CD4-positive, alpha-beta T cell treated with Interleukin-4 for 1 hour (primary cell): ENCODE measurements at regions not wholly inside any gene's neighbourhood (a gene's known extent, or its start where the extent isn't known, plus 50 kb on each side); places are given as distances from the start of the nearest gene placed in this dataset.
A peak's percentile ranks its signal among the peaks of the same experiment; 100 is the strongest.

Experiments used
- DNase-seq, 2 donors: peaks; one replicate each; pipeline ENCODE4 v3.0.0-alpha.2; 2020 to 2022

DNA sequence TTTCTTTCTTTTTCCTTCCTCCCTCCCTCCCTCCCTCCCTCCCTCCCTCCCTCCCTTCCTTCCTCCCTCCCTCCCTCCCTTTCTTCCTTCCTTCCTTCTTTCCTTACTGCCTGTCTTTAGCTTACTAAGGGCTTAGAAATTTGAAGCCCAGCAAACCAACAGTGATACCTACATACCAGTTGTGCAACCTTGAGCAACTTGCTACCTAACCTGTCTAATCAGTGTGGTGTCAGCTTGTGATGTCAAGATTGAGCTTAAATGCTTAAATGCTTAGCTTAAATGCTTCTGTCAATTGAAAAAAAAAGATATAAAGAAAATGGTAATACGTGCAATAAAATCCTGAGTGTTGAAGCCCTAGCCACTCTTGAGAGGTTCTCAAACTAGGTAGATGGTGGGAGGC lies 728.6 kb downstream of the TRIML1 start:
- DNase-seq = no peak

DNA sequence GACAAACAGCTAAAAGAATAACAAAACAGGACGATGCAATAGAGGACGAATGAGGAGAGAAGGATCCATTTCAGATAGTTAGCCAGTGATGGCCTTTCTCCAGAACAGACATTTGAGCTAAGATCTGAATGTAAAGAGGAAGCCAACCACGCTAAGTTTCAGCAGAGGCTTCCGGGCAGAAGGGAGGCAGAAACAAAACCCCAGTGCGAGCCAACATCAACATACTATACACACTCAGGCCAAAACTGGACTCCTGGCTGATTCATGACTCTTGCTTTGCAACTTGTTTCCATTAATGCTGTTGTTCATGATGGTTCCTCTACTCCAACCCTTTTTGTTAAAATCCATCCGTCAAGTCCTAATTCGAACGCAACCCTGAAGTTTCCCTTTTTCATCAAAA lies 730.3 kb downstream of the TRIML1 start:
- no peak for DNase-seq

DNA sequence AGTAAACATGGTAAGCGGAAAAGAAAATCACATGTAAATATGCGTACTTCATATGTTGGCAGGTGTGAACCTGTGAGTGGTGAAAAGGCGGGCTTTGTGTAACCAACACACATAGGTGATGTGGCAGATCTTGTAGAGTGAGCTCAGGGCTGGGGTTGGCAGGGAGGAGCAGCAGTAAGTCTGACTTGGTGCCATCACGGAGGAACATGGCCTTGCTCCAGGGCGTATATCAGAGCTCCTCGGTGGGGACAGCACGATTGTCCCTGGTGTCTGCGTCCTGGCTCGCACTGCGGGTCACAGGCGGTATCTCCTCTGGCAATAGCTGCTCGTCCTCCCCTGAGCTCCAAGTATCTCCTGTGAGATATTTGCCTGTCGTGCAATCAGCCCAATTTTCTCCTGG lies 733.6 kb downstream of the TRIML1 start:
- no peak for DNase-seq

DNA sequence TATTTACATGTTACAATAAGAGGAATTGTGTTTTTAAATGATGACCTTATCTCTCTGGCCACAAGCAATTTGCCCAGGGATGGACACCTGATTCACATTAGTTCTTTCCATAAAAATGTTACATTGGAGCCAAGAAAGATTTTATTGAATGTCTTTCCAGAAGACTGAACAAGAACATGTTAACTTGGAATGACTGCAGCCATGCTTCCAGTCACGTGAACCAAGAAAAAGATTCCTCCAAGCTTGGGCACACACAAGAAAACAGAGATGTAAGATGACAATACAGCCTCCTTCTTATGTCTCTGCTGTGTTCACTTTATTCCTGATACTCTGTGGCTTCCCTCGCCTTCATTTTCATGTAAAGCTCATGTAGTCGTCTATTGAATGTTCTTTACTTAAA lies 737.6 kb downstream of the TRIML1 start:
- DNase-seq = no peak

DNA sequence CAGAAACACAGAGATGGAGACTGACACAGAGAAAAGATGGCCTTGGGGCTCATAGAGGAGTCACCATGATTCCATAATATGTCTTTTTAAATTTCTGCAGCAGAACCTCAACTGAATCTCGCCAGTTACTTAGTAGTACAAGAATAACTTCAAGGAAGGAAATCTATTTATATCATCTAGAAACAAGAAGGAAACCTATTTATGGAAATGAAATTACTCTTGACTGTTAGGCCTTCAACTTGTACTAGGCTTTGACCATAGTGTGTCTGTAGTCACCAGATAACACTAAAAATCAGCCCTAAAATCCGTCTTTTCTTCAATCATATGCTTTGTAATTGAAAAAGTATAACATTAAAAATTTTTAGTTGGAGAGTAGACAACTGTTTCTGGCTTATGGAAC lies 740.4 kb downstream of the TRIML1 start:
- no peak for DNase-seq

DNA sequence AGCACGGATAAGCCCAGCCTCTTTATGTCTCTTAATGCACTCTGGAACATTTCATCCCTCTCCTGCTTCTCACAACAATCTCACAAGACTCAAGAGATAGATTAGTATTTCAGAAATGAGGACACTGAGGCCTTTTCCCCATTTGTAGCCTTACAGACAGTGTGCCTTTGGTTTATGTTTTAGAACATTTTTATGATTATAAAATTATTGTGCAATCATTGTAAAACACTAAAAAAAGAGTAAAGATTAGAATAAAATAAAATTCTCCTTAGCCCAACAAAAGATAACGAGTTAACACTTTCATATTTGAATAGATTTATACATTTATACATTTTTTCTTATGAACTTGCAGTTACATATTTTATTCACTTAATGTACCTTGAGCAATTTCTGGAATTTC lies 748.7 kb downstream of the TRIML1 start:
- no peak for DNase-seq

DNA sequence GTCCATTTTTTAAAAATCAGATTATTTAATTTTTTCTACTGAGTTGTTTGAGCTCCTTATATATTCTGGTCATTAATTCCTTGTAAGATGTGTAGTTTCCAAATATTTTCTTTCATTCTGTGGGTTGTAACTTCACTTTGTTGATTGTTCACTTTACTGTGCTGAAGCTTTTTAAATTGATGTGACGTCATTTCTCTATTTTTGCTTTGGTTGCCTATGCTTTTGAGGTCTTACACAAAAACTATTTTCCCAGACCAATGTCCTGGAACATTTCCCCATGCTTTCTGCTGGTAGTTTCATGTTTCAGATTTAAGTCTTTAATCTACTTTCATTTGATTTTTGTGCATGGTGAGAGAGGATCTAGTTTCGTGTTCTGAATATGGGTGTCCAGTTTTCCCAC lies 753.6 kb downstream of the TRIML1 start:
- no peak for DNase-seq

DNA sequence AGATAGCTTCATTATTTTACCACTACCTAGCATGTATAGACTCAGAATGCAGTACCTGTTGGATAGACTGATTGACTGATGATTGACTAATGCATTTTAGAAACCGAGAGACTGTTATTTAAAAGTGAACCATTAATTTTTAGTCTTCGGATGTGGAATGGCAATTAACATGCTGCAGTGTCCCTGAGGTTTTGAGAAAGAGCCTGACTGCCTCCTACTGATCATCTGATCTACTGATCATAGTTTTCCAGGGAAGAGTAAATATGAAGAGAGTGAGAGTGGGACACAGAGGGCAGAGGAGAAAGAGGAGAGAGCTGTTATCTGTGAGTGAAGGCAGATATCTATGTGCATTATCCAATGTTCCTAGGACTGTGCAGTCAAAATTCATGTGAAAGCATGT lies 764.7 kb downstream of the TRIML1 start:
- DNase-seq = no peak

DNA sequence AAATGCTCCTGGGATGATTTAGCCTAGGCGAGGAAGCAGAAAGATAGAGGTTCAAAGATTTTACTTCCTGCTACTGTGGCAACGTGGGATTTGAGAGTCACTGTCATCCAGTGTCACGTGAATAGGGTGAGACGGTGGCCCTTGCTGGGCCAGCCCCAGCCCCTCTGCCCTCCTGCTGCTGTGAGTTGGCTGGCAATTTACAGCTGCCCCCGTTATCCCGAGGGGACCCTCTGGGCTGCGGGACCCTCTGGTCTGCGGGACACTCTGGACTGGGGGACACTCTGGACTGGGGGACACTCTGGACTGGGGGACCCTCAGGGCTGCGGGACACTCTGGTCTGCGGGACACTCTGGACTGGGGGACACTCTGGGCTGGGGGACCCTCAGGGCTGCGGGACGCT lies 765.4 kb downstream of the TRIML1 start:
- no peak for DNase-seq

DNA sequence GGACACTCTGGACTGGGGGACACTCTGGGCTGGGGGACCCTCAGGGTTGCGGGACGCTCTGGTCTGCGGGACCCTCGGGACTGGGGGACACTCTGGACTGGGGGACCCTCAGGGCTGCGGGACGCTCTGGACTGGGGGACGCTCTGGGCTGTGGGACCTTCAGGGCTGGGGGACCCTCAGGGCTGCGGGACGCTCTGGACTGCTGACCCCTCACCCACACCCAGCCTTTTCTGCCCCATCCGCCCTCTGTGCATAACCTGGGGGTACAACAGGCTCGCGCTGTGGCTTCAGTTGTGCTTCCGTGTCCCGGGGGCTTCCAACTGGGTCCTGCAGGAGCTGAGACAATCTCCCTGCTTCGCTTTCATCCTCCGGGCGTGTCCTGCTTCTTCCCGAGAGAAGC lies 766.0 kb downstream of the TRIML1 start:
- DNase-seq = no peak

DNA sequence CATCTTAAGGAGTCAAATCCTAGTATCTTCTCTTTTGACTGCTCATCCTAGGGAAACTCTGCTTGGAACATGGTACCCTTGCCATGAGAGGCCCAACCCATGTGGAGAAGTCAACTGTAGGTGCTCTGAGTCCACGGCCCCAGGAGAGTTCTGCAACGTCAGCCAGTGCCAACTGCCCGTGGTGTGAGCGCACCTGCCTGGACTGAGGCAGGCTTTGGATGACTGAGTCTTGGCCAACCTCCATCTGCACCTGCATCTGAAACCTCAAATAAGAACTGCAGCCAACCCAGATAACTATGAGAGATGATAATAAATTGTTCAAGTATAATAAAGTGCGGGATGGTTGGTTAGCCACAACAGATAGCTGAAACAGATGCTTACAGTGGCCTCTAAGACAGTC lies 772.0 kb downstream of the TRIML1 start:
- DNase-seq = no peak

DNA sequence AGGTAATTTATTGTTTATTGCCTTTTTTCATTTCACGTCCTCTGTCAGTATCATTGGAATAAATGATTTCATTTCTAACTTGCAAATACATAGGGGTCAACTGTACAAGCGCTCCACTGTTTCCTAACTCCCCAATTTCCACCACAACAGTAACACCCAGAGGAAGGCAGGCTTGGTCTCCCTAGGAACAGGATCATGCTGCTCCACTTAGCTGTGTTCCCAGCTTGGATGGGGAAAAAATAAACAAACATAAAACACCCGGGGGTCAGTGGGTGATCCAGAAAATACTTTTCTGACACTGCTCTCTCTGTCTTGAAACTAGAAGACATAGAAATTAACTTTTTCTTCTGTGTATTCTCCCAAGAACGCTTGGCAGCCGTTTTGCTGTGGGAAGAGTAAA lies 772.5 kb downstream of the TRIML1 start:
- no peak for DNase-seq

DNA sequence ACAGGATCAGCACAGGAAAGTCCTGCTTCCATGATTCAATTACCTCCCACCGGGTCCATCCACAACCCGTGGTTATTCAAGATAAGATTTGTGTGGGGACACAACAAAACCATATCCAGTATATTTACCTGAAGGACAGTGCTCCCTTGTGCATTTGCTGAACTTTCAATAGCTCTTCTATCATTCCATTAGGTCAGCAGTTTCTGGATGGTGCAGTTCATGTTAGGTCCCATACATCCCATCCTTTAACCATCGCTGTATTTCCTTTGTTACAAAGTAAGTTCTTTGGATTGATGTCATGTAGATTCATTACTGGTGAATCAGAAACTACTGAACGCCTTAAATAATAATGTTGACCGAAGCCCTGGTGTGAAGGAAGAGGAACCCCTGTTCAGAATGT lies 775.9 kb downstream of the TRIML1 start:
- DNase-seq = no peak

DNA sequence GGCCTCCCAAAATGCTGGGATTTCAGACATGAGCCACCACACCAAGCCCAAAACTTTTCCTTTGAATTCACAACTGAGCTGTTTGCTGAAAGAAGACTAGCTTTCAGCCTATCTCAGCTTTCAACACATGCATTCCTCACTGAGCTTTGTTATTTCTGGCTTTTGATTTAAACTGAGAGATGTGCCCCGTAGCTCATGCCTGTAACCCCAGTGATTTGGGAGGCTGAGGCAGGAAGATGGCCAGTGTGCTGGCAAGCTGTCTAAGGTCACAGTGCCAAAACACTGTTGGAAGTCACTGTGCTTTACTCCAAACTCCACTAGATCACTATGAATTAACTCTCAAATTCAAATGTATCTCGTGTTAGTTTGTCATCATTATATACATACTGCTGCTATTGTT lies 779.5 kb downstream of the TRIML1 start:
- no peak for DNase-seq

DNA sequence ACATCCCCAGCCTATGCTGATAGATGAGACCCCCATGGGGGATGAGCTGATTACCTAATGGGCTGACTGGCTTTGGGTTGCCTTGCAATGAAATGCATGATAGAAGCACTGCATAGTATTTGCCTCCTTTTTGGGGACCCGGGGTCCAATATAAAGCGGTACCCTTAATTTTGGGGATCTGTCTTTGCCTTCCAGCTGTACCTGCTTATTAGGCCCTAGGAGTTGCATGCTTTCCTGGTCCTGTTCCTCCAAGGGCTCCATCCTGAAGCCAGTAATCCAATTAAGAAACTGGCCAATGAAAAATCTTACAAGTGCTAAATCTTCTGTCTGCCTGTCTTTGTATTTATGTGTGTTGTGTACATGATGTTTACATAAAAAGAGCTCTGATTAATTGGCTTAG lies 791.6 kb downstream of the TRIML1 start:
- peak in 1 of 2 donors; percentile 11 for DNase-seq

DNA sequence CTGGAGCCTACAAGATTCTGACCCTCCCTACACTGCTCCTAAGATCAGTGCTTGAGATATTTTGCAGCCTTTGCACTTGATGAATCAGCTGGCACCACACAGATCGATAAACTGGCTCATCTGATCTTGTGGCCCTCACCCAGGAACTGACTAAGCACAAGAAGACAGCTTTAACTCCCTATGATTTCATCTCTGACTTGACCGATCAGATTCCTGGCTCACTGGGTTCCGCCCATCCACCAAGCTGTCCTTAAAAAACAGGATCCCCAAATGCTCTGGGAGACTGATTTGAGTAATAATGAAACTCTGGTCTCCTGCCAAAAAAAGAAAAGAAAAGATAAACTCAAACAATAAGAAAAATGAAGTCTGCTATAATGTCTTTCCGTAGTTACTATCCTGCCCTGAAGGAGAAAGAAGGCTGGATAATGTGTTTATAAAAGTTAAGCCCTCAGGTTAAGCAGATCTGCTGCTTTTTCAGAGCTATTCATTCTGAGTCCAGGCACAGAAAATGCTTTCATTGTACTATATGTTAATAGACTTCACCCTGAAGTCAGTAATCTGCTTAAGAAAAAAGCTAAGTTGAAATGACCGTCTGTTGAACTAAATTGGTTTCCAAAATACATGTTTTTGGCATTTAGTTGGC lies 795.2 kb downstream of the TRIML1 start:
- no peak for DNase-seq

DNA sequence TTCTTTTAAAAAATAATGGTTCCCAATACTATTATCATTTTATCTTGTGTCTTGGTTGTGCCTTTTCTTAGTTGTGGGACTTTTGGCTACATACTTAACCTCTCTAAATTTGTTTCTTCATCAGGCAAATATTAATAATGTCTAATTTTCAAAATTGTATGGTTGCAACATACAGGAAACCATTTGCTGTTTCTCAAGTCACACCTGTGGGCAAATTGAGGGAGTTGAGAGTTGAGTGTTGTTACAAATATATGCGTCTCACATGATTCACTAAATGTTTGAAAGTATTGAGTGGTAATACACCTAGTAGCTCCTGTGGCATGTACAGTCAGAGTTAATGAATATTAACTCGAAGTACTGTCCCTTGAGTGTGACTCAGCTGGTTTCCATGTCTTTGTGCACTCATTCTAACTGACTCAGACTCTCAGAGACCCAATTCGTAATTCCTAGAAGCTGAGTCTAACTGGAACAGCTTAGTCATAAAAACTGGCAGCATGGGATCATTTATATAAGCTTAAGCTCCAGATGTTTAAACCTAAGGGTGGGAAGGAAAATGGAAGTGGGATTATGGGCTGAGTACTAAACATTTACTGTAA lies 802.4 kb downstream of the TRIML1 start:
- no peak for DNase-seq

DNA sequence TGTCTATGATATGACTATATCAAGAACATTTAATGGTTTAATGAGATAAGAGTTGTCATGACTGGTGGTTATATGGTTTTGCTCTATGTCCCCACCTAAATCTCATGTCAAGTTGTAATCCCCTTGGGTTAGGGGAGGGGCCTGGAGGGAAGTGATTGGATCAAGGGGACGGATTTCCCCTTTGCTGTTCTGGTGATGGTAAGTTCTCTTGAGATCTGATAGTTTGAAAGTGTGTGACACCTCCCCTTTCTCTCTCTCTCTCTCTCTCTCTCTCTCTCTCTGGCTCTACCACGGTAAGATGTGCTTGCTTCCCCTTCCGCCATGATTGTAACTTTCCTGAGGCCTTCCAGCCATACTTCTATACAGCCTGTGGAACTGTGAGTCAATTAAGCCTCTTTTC lies 803.4 kb downstream of the TRIML1 start:
- no peak for DNase-seq

DNA sequence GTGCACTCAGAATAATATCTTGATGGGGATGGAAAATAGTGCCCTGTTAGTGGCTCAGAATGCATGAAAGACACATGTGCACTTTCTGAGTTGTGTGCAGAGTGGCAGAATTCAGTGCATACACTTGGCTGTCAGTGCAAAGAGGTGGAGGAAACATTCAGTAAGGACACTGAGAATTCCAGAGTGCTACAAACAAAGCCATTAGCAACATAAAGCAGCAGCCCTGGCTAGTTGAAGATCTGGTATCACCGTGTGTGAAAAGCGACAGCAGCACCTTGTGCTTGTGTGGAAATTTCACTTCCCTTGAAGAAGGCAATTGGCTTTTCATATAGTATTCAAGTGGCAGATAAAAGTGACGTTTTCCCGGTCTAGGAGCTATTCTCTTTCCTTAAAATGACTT lies 810.4 kb downstream of the TRIML1 start:
- no peak for DNase-seq

DNA sequence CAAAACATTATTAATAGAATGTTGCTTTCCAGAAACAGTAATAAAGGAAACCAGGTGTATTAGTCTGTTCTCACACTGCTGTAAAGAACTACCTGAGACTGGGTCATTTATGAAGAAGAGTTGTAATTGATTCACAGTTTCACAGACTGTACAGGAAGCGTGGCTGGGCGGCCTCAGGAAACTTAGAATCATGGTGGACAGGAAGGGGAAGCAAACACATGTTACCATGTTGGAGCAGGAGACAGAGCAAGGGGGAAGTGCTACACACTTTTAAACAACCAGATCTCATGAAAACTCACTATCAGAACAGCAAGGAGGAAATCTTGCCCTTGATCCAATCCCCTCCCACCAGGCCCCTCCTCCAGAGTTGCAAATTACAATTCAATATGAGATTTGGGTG lies 815.8 kb downstream of the TRIML1 start:
- no peak for DNase-seq

DNA sequence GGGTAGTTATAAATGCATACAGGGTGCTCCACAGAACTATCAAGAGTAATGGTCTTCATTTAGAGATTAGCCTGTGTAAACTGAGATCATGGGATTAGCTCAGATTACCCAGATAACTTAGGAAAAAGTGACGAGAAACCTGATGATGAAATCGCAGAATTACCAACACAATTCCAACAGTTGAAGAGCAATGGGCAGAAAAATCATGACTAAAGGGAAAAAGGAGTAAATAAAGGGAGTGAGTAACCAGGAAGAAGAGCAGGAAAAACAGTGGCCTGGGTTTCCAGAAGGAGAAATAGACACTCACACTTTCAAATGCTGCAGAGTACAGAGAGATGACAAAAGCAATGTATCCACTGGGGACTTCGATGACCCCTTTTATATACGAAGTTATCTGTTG lies 817.3 kb downstream of the TRIML1 start:
- DNase-seq = no peak

DNA sequence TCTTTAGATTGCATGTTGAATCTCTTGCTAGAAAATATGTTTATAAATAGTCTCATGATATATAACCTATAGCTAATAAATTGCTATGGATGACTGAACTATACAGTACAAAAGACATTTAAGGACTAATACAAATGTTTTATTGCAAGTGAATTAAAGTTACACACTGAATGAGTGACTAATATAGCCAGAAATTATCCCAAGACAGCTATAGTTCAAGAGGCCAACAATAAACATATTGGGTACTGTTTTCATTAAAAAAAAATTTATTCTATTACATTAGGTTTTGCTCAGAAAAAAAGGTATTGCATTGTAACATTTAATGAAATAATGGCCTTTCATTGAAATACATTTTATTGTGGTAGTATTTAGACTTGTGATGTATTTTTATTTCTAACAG lies 819.1 kb downstream of the TRIML1 start:
- DNase-seq = no peak

DNA sequence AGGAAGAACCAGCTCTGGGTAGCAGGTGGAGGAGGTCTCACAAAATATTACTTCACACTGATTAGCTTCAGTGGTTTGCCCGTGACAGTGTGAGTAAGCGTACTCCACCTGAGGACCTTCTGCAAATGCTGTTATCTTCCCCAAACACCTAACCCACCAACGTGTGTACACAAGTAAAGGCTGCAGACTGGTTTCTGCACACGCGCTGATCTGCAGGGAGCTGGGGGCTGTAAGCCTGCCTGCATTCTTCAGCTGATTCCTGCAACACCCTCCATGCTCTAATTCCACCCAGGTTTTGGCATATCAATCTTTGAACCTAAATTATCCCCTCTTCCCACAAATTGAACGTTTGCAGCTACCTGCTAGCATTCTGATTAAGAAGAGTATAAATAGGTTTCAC lies 820.2 kb downstream of the TRIML1 start:
- no peak for DNase-seq

DNA sequence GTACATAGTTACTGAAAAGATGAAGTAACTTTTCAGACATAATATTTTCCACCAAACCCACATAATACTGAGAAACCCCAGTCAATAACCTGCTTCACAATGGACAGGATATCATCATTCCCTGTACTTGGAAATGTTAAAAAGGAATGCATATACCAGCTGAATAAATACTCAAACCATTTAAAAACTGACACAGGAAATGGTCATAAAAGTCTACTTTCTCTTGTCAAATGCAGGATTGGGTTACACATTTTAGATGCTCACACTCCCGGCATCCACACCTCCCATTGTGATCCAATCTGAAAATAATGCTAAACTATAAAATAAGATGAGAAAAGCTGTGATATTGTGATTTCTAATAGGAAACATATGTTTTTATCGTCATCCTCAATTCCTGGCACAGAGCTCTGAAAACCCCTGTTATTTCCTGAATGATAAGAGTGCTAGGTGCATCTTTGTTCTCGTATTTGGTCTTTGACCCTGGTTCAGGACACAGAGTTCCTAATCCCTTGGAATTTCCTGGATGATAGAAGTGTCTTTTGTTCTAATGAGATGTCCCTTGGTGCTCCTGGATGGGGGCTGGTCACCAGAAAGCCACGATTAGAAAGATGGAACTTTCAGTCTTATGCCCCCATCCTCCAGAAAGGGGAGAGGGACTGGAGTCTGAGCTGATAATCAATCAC lies 821.3 kb downstream of the TRIML1 start:
- no peak for DNase-seq

DNA sequence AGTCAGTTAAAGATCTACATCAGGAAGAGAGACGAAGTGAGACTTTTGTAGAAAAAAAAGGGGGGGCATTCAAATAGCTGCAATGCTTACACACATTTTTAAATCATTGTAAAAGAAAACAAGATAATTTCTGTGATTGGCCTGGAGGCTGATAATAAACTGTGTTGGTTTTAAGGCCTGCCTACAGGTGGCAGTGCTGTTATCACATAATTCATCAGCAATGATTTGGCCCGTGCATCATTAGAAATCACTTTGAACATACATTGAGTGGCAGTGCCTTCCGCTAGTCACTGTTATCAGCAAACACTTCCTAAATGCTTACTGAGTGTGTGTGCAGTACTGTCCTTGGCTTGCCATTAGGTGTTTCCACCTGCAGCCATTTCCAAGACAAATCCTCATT lies 831.9 kb downstream of the TRIML1 start:
- DNase-seq = no peak
